Glutamatergic neuron (in vitro differentiated cells): ENCODE measurements at regions not wholly inside any gene's neighbourhood (a gene's known extent, or its start where the extent isn't known, plus 50 kb on each side); places are given as distances from the start of the nearest gene placed in this dataset. TPM values are rescaled to one million over a fixed set of nuclear protein-coding genes. Genes with fewer than 3 reads are reported as not detected.

ENCODE experiments used
- DNase-seq: peaks from one replicate; pipeline ENCODE4 v3.0.0; 2022
- H3K27ac Mint-ChIP-seq: one replicate; pipeline ENCODE4 v1.8.0; 2020; ENCODE audit warnings: mild to moderate bottlenecking, mixed read lengths, inconsistent platforms; ENCODE audit not compliant: unreplicated experiment
- H3K27me3 Mint-ChIP-seq: one replicate; pipeline ENCODE4 v1.8.0; 2020; ENCODE audit warnings: mild to moderate bottlenecking, moderate library complexity, mixed read lengths, inconsistent platforms; ENCODE audit not compliant: unreplicated experiment
- H3K36me3 Mint-ChIP-seq: one replicate; pipeline ENCODE4 v1.8.0; 2020; ENCODE audit warnings: mild to moderate bottlenecking, mixed read lengths, inconsistent platforms; ENCODE audit not compliant: unreplicated experiment
- H3K4me1 Mint-ChIP-seq: one replicate; pipeline ENCODE4 v1.8.0; 2020; ENCODE audit warnings: mild to moderate bottlenecking, low read depth, mixed read lengths, inconsistent platforms; ENCODE audit not compliant: unreplicated experiment
- H3K4me3 Mint-ChIP-seq: one replicate; pipeline ENCODE4 v1.8.0; 2020; ENCODE audit warnings: mild to moderate bottlenecking, mixed read lengths, inconsistent platforms; ENCODE audit not compliant: unreplicated experiment
- H3K9me3 Mint-ChIP-seq: one replicate; pipeline ENCODE4 v1.8.0; 2020; ENCODE audit warnings: mild to moderate bottlenecking, moderate library complexity, mixed read lengths, inconsistent platforms; ENCODE audit not compliant: unreplicated experiment
- CTCF ChIP-seq: fragments of 200-600 bp; sonication (generic); IDR thresholded peaks from one replicate; pipeline ENCODE4 v1.5.0; 2021; ENCODE audit not compliant: partially characterized antibody, unreplicated experiment
- microRNA-seq: library from miRNA; unstranded; fragments of <30 nt; microRNA quantifications from one replicate; pipeline ENCODE4, GENCODE V29; 2020; ENCODE audit not compliant: unreplicated experiment

- Mint-ChIP-seq H3K27me3 (peaks cover 4% of the 10 kb centered on the region), H3K4me3 (no peak overlapping the region), H3K27ac (no peak overlapping the region), H3K4me1 (peaks cover 2% of the 10 kb centered on the region), H3K9me3 (peaks cover 7% of the 10 kb centered on the region), H3K36me3 (no peaks in the 10 kb centered on the region)
- TF ChIP-seq CTCF, result no peak
- no peak for DNase-seq
Measured at GRCh38 chr17:77908501-77908900, 50.0 kb upstream of the TNRC6C start.

Small RNA genes lying in the stretch of these regions (microRNA-seq; reads per million reads assigned to microRNA genes)
- not detected for gene MIR4316
